NCI-H1092 (cell line): ENCODE measurements at regions not wholly inside any gene's neighbourhood (a gene's known extent, or its start where the extent isn't known, plus 50 kb on each side); places are given as distances from the start of the nearest gene placed in this dataset.
"Not testable (repeated sequence)": the region's sequence is repeated elsewhere in the genome, so short reads cannot be mapped to it uniquely, and the experiment has no call there.

ENCODE experiments used
- DNase-seq: peaks from one replicate; lab custom pipeline; 2025; lab: John Stamatoyannopoulos, UW

GRCh38 chr21:35601211-35601610 lies 459.1 kb downstream of the SETD4 start:
- no peak for DNase-seq

GRCh38 chr21:35599164-35599563 lies 461.2 kb downstream of the SETD4 start:
- DNase-seq: no peak

- DNase-seq: no peak
Observed at GRCh38 chr21:35597750-35598339, 462.5 kb downstream of the SETD4 start.

- no peak for DNase-seq
Observed at GRCh38 chr21:35594905-35595304, 465.4 kb downstream of the SETD4 start.

- no peak for DNase-seq
Observed at GRCh38 chr21:35593000-35593502, 467.3 kb downstream of the SETD4 start.

- DNase-seq: not testable (repeated sequence)
Observed at GRCh38 chr21:35590284-35590683, 470.0 kb downstream of the SETD4 start.

- DNase-seq: no peak
Observed at GRCh38 chr21:35587841-35588380, 472.4 kb downstream of the SETD4 start.

GRCh38 chr21:35586305-35586704 lies 474.0 kb downstream of the SETD4 start:
- no peak for DNase-seq

- DNase-seq: no peak
Observed at GRCh38 chr21:35585878-35586277, 474.4 kb downstream of the SETD4 start.

- DNase-seq: no peak
Observed at GRCh38 chr21:35585155-35585554, 475.2 kb downstream of the SETD4 start.

- no peak for DNase-seq
Observed at GRCh38 chr21:35583566-35584216, 476.6 kb downstream of the SETD4 start.

- DNase-seq: no peak
Observed at GRCh38 chr21:35582731-35583130, 477.6 kb downstream of the SETD4 start.

GRCh38 chr21:35581640-35582039 lies 478.7 kb downstream of the SETD4 start:
- DNase-seq: no peak

- DNase-seq: no peak
Observed at GRCh38 chr21:35579520-35580293, 480.6 kb downstream of the SETD4 start.

- no peak for DNase-seq
Observed at GRCh38 chr21:35578831-35579471, 481.4 kb downstream of the SETD4 start.

- no peak for DNase-seq
Observed at GRCh38 chr21:35578347-35578782, 482.0 kb downstream of the SETD4 start.

- no peak for DNase-seq
Observed at GRCh38 chr21:35575280-35575915, 484.9 kb downstream of the SETD4 start.

- no peak for DNase-seq
Observed at GRCh38 chr21:35573472-35574374, 486.6 kb downstream of the SETD4 start.

- DNase-seq: no peak
Observed at GRCh38 chr21:35571910-35572309, 488.4 kb downstream of the SETD4 start.

GRCh38 chr21:35568643-35569042 lies 491.7 kb downstream of the SETD4 start:
- DNase-seq: no peak

- no peak for DNase-seq
Observed at GRCh38 chr21:35566874-35567273, 493.5 kb downstream of the SETD4 start.
